ENCODE measurements at regions not wholly inside any gene's neighbourhood (a gene's known extent, or its start where the extent isn't known, plus 50 kb on each side); places are given as distances from the start of the nearest gene placed in this dataset.

DNA sequence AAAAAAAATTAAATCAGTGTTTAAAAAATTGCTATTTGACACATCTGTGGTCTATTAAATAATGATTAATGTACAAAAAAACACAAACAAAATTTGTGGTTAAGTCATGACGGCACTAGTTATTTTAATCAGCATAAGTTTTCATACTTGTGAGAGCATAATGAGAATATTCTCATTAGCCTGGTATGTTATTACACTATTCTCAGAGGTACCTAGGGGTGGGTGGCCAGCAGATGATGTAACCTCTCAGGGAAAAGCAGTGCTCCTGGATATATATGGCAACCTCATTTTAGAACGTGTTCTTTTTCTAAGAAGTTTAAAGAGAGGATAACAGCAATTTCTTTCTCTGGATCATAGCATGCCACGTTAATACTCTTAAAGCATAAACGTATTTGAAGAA is 109.2 kb downstream of the GJA1 start:
- TF ChIP-seq, protein P1, sequence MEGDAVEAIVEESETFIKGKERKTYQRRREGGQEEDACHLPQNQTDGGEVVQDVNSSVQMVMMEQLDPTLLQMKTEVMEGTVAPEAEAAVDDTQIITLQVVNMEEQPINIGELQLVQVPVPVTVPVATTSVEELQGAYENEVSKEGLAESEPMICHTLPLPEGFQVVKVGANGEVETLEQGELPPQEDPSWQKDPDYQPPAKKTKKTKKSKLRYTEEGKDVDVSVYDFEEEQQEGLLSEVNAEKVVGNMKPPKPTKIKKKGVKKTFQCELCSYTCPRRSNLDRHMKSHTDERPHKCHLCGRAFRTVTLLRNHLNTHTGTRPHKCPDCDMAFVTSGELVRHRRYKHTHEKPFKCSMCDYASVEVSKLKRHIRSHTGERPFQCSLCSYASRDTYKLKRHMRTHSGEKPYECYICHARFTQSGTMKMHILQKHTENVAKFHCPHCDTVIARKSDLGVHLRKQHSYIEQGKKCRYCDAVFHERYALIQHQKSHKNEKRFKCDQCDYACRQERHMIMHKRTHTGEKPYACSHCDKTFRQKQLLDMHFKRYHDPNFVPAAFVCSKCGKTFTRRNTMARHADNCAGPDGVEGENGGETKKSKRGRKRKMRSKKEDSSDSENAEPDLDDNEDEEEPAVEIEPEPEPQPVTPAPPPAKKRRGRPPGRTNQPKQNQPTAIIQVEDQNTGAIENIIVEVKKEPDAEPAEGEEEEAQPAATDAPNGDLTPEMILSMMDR (IDR thresholded peaks at IDR 0.05): no peak
- TF ChIP-seq POLR2A (IDR thresholded peaks at IDR 0.05): no peak

Data from thyroid gland (tissue), 4 donors.